T follicular helper cell (primary cell): ENCODE measurements at regions not wholly inside any gene's neighbourhood (a gene's known extent, or its start where the extent isn't known, plus 50 kb on each side); places are given as distances from the start of the nearest gene placed in this dataset.
"Not testable (repeated sequence)": the region's sequence is repeated elsewhere in the genome, so short reads cannot be mapped to it uniquely, and the experiment has no call there.

Experiments
- DNase-seq: peaks from one replicate; pipeline ENCODE4 v3.0.0-alpha.2; 2020; ENCODE audit warnings: low read depth

DNA sequence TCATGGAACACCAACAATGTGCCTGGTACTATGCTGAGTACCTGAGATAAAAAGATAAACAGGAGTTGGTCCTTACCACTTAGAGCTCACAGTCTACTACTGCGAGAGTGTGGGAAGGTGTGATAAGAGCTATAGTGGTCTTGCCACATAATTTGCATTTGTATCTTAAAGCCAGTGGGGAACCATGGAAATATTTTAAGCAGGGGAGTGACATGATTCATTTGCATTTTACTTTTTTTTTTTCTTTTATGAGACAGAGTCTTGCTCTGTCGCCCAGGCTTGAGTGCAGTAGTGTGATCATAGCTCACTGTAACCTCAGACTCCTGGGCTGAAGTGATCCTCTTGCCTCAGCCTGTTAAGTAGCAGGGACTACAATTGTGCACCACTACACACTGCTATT, 54.2 kb upstream of the FAM72C start:
- DNase-seq: not testable (repeated sequence)

DNA sequence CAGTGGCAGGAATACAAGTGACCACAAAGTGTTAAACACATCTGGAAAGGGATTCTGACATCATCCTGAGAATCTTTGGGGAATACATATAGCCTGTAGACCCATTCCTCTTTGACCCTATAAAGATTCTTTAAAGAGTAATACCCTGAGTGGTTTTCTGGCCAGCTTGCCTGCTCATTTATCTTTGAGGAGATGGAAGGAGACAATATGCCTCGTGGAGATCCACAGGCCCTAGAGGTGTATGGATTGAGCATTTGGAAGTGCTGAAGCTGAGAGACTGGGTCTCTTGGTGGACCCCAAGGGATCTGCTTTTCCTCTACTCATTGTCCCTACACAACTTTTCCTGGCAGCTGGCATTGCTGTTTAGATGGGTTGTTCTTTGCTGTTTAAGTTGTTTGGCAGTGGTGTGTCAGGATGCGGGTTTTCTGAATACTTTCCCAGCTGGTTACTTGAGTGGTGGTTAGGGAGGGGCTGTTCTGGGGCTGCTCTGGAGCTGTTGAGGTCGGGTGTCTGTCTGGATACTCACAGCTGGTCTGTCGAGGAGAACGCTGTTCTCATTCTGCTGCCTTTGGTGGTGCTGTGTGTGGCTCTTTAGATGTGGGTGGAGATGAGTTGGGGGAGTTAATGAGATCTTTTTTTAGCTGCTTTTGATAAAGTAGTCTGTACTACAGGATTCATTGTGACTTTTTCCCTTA, 50.1 kb upstream of the FAM72C start:
- not testable (repeated sequence) for DNase-seq
